ENCODE measurements at regions not wholly inside any gene's neighbourhood (a gene's known extent, or its start where the extent isn't known, plus 50 kb on each side); places are given as distances from the start of the nearest gene placed in this dataset.
A peak's percentile ranks its signal among the peaks of the same experiment; 100 is the strongest.
"Not testable (repeated sequence)": the region's sequence is repeated elsewhere in the genome, so short reads cannot be mapped to it uniquely, and the experiment has no call there.

DNA sequence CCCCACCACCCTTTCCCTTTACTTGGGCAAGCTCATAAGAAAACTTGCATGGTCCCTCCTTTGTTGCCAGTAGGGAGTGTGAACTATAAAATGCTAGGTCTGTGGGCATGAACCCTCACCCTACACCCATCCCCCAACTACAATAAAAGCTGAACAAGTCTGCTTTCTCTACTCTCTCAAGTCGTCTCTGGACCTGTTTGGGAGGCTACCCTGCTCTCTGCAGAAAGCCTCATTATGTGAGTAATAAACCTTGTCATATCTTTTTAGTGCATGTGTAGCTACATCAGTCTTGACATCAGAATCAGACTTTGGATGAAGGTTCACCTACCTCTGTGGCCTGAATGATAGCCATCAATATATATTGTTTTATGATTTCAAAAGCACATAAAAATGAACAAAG is 155.4 kb upstream of the FAM241A start:
- DNase-seq = no peak

DNA sequence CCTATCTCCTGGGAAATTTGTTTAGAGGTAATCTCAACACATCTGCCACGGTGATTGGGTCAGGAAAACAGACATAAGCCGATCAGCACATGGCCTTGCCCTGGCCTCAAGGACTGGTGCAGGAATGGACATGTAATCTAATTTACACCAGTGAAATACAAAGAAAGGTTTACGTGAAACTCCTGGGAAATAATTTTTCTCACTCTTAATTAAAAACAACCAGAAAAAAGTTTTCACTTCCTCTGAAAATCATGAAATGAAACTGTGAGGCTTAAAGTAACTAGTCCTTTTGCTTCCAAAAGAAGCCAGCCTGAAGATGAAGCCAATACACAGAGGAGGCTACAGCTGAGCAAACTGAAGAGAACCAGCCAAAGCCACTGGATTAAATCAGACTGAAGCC is 154.1 kb upstream of the FAM241A start:
- DNase-seq = no peak

DNA sequence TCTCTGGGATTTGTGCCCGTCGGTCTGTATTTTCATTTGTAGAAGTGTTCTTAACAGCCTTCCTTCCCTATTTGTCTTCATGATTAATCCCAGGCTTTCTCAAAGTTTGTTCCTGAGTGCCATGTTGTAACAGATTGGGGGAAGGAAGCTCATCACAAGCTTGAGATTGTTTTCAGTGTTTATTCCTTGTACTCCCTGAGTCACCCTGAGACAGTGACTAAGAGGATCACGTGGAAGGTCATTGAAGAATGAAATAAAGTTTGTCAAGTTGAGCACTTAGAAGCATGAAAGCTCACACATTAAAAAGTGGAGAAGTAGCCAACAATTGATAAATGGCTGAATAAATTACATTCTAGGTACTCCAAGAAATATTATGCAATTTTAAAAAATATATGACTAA is 153.5 kb upstream of the FAM241A start:
- DNase-seq = no peak

DNA sequence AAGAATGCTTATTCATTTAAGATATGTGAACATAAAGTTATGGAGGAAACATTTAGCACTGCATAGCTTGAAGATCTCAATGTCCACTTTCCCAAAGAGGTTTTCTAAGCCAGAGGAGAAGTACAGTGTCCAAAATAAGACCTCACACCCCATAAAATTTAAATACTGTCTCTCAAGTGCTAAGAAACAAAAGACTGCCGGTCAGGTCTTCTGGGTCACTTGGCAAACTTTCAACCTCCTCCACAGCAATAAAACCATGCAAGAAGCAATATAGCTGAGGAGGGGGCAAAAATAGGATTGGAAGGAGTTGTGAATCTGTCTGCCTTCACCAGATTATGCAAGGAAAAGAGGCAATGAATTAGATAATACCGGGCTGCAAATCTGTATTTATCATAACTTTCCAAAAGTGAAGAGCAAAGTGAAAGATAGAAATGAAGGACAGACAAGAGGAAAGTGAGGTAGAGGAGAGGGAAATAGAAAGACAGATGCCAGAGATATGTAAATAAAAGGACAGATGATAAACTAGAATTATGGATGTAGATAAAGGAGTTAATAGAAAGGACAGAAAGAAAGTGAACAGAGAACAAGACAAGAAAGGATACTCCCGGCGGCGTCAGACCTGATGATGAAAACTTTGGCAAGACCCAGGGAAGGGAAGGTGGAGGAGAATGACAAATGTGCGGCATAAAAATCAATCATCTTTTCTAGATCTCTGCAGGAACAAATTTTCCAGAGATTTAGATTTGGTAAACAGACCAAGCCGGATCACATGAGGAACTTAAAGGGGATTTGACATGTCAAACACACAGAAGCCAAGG is 152.7 kb upstream of the FAM241A start:
- DNase-seq = no peak

DNA sequence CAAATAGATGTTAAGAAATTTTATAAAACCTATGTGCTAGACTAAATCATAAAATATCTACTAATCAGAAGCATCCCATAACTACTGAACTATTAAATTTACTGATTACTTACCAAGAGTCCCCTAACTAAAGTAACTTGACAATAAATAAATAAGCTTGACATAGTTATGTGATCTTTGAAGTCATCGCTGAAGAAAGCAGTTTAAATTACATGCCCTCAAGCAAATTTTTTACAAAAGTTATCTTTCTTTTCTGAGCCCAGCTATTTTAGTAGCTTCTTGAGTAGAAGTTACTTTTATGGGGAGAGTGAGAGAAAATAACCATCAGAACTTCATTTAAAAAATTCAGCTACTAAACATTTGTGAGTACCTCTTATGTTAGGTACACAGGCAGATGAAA is 150.9 kb upstream of the FAM241A start:
- no peak for DNase-seq

DNA sequence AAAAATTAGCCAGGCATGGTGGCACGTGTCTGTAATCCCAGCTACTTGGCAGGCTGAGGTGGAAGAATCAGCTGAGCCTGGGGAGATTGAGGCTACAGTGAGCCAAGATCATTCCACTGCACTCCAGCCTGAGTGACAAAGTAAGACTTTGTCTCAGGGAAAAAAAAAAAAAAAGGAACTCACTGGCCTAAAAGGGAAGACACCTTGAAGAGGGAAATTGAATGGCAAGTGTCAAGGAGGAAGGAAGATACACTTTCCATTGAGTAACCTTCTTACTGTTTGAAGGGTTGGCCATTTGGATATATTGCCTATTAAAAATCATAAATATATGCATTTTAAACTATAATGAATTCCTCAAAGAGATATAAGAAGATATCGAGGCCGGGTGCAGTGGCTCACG is 147.5 kb upstream of the FAM241A start:
- DNase-seq = no peak

DNA sequence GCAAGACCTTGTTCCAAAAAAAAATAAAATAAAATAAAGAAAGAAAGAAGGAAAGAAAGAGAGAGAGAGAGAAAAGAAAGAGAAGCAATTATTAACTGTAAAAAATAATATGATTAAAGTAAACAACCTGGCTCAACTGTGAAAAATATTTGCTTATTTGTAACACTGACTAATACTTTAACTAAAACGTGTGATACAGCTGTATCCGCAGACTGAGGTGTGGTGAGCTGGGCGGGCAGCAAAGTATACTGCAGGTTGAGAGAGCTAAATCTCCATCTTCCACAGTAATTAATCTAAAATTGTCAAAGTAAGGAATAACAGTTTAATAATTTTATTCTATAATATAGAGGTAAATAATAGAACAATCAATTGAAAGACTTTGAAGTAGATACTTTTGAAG is 145.5 kb upstream of the FAM241A start:
- no peak for DNase-seq

DNA sequence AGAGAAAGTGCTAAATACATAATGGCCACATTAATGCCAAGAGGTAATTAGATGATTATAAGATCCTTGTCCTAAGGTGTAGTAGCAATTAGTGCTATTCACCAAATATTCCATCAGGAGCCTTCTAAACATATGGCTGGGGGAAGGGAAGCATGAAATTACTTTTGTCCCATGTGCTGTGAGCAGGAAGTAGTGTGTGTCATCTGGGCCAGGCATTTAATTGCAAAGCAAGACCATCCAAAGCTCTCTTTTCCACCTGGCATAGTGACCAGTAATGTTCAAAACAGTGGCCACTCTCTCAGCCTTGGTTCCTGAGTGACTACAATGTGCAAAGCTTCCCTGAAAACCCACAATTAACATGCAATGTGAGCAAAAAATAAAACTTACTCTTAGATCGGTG is 144.2 kb upstream of the FAM241A start:
- no peak for DNase-seq

DNA sequence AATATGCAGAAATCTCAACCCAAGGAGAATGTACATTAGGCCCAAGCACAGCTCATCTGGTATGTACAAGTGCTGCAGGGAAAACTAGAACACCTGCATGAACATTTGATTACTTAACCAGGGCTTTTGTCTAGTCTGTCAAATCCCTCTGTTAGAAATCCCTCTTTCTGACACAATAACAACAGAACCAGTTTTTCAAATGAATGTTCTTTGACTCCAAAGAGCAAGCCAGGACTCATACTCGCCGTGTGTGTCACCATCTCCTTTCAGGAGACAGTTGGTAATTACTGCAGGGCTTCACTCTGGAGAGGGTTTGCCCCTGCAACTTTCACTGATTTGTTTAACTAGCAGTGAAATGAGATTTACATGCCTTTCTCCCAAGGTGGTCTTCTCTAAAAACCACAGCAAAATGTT is 143.0 kb upstream of the FAM241A start:
- DNase-seq = no peak

DNA sequence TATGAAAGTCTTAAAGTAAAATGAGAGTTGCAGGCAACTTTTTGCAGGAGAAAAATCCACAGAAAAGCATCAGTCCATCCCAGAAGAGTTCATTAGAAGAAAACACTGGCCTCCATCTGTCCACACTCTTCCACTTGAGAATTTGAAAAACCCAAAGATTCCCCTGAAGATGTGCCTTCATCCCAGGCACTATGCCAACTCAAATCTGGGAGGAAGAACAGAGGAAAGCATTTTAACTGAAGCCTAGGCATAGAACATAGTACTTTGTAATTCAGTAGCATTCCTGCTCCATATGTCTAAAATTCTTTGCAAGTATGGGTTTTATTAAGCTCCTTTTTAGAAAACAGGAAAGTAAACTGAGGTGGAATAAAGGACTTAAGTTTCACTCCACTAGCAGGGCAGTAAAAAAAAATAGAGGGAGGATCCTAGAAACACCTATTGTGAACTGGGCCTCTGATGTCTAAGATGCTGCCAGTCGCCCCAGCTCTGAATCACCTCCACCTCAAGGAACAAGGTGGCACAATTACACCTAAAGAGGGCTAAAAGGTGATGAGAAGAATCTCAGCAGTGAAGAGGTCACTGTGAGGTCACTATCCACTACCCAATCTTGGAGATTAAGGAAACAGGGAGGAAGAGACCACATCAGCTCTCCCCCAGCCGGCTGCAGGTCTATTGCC is 141.9 kb upstream of the FAM241A start:
- no peak for DNase-seq

DNA sequence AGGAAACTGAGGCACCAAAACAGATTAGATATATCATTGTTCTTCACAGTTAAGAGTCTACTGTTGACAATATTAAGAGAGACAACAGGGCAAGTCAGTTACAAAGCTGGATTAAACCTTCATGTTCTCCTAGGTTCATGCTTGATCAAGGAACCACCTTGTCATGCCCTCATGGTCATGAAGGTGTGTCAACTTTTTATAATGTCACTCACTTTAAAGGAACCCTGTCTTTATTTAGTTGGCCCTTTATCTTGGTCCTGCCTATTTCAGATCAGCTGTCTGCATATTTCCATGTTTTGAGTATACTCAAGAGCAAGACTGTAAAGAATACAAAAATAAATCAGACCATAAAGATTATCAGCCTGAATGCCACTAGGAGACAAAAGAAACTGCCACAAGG is 140.2 kb upstream of the FAM241A start:
- no peak for DNase-seq

DNA sequence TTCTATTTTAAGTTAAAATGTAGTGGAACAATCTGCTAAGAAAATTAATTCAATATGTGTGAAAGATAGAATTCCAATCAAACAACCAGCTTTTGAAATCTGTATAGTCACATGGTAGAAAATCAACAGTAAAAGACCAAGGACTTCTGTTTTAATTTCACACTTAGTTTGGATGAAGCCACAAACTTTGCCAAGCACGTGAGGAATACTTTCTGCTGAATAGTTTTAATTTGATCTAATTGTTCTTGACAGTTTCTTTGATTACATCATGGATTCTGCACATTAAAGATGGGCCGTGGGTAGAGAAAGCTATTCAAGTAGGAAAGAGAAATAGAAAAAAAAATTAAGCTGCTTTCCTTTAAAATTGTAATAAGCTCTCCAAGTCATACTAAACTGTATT is 137.9 kb upstream of the FAM241A start:
- DNase-seq = no peak

DNA sequence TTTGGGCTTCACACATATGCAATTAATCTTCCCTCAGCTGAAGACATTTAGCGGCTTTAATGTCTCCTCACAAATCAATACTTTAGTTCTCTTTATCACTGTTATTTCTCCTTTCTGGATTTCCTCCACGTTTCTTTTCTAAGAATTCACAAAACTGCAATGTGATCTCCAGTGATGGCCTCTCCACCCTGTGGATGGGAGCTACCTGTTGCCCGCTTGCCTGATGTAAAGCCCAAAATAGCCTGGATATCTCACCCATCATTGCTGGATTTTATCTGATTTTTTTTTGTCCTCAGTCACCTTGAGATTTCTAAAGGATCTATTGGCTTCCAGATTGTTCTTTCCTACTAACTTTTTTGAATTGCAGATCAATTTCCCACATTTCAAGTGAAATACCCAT is 129.3 kb upstream of the FAM241A start:
- no peak for DNase-seq

DNA sequence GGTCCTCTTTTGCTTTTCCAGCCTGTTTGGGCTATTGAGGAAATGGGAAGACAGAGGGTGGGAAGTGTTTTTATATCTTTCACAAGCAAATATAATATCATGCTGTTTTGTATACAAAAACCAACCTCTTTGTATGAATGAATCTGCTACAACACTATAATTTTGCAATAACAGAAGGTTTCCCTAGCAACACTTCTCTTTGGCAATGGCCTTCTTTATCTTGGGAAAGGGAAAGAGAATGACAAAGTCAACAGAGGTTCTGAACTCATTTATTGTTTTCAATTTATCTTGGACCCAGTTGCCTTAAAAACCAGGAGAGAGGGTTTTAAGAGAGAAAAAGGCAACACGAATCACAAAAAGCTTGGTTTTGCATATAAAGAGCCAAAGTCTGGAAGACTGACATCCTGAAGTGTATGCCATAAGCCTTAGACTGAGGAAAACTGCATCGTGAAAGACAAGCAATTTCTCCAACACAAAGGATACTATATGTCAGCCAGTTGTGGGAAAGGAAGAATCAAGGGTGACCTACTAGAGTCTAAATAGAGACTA is 121.8 kb upstream of the FAM241A start:
- no peak for DNase-seq

DNA sequence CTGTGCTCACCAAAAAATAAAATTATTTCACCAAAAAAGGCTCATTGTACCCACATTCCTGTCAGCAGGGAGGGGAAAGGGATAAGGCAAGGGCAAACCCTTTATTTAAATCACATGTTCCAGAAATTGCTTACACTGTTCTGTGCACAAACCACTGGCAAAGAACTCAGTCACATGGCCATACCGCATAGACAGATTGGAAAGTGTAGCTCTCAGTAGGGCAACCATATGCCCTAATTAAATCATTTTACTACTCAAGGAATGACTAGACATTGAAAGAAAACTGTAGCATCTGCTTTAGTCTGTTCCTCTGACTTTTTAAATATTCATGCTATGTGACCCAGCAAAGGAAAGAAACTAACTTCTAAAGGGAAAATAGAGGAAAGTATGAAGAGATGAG is 119.2 kb upstream of the FAM241A start:
- DNase-seq = no peak

DNA sequence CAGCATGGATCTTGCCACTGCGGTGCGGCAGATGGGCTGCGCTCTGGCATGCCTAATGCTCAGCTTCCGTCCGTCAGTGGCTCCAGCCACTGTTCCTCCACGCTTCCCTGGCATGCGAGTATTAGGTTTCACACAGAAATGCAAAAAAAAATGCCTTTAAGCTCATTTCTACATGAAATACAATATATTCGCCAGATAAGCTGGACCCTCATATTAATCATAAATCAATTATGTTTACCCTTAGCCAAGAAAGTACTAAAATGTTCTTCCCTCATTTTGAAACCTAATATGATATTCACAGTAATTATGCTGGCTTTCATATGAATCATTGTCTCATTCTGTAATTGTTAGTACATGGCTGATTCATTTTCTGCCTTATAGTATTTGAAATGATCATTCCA is 115.5 kb upstream of the FAM241A start:
- no peak for DNase-seq

DNA sequence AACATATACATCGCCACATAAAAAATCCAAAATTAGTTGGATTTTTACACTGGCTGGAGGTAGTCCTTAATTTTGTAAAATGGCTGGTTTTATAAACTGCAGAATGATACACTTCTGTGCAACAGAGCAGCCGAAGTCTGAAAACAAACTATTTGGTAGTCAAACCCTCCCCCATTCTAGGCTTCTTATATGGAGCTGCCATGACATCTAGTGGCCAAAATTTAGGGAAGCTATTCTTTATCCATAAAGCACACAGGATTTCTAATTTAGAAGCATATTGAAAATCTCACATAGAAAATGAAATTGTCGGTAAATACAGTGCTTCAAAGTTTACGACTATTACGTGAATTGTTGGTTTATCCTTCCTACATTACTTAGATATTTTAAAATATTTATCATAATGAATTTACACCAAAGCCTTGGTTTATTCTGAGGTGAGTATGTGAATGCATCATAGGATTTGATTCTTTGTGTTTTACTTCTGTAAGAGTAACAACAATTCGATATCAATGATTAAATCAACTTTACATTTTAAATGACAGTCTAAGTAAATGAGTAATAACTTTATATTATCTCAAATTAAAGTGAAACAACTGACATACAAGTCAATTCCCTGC is 113.4 kb upstream of the FAM241A start:
- DNase-seq = peak in 1 of 2 donors; percentile 74

DNA sequence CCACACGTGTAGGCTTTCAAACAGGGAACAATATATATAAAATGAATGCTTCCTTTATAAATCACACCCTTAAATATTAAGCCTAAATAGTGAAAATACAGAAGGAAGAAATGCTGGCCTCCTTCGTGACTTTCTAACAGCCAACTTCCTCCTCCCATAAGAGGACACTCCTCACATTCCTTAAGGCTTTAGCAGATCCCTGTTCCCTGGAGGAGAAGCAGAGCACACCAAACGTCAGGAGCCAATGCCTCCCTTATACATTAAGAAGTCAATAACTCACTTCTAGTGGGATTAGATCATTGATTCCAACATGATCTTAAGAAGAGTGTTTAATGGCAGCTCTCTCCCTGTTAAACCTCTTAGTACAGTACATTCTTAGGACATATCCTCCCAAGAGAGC is 108.4 kb upstream of the FAM241A start:
- no peak for DNase-seq

DNA sequence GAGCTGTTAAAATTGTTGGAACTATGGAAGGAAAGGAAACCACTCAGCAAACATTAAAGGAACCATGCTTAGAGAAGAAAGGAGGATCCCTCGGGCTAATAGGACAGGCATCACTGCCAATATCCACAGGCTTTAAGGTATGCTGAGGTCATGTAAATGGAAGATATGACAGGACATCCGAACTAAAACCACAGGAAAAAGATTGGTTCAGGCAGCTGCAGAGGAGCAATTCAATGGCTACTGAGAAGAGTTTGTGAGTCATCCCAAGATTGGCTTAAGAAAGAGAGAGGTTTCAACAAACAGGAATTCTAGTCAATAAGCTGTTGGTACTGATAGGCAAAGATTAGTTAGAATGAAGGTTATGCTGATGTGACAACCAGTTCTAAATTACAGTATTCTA is 106.4 kb upstream of the FAM241A start:
- no peak for DNase-seq

DNA sequence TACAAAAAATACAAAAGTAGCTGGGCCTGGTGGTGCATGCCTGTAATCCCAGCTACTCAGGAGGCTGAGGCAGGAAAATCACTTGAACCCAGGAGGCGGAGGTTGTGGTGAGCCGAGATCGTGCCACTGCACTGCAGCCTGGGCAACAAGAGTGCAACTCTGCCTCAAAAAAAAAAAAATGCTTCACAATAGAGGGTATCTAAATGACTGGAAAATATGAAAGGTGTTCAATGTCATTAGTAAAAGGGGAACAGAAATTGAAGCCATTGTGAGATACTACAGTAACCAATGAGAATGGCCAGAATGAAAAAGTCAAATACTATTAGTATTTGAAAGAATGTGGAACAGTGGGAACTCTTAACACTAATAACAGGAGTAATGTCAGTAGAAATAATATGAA is 96.1 kb upstream of the FAM241A start:
- DNase-seq = not testable (repeated sequence)

DNA sequence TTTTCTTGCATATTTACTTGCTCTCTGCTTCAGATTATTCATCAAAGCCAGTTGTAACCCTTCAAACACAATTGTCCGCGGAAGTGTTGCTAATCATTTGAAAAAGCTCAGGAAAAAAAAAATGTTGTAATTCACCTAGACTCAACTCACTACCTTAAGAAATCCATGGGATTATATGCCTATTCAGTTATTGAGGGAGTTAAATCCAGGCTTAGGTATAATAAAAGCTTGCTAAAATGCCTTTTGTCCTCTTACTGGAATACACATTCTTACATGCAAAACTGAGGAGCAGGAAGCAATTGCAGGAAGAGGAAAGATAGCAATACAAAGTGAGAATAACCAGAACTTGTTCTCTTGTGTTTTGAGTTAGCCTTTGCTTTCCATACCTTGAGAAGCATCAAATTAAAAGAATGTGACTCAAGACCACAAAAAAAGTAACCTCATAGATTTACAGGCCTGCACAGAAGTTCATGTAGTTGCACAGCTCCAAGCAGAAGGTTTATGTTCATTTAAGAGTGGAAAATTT is 91.4 kb upstream of the FAM241A start:
- DNase-seq = no peak

DNA sequence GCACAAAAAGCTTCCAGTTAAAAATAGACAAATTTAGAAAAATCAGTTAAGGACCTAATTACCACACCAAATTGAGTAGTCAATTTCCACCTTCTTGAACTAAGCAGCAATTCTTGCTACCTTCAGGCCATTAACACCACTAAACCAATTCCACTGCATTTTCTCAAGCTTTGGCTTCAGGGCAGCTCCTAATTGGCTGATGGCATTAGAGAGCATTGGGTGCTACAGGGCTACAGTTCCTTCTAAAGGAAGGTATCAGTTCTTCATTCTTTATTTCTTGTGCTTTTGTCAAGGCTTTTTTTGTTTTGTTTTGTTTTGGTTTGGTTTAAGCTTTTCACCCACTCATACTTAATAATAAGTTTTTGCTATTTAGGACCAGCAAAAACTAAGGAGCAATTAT is 90.2 kb upstream of the FAM241A start:
- no peak for DNase-seq

DNA sequence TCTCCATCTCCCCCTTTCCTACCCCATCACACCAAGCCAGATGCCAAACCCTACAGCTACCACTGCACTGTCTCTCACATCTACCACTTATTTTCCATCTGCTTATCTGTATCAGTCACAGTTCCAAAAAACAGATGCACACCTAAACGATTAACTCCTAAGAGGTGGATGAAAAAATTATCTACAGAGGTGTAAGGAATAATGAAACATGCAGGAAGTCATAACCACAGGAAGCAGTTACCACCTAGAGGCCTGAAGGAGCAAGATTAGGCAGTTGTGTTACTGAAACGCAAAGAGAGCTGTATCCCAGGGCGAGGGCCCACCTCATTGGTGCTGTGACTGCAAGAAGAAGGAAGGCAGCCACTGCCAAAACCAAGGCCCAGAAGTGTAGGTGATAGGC is 87.8 kb upstream of the FAM241A start:
- no peak for DNase-seq

DNA sequence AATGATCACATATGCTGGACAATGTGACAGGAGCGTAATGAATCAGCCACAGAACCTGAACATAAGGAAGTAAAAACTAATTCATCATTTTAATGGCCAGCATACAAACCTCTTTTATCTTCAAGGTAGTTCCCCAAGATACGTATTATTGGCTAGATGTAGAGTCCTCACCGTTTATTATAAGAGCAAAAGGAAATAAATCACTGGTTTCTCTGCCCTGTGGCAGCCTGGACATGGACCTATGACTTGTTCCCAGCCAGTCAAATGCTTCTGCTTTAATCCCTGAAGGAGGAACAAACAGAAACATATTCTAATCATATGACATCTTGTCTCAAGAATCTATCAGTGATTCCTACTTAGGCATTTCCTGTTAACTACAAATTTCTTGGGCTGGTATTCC is 86.8 kb upstream of the FAM241A start:
- no peak for DNase-seq

Measured in hippocampal formation (tissue), 2 donors.